ENCODE measurements at regions not wholly inside any gene's neighbourhood (a gene's known extent, or its start where the extent isn't known, plus 50 kb on each side); places are given as distances from the start of the nearest gene placed in this dataset.

GRCh38 chr11:127308291-127308690 is 307.7 kb upstream of the KIRREL3 start (continued):
- no peak for TF ChIP-seq EZH2phosphoT487 (IDR thresholded peaks at IDR 0.05; ENCODE audit: borderline replicate concordance, low read depth)
- TF ChIP-seq FOXM1 (IDR thresholded peaks at IDR 0.05; ENCODE audit: low read depth) = no peak

- Histone ChIP-seq H2AFZ (ENCODE audit: low read depth) (no peak overlapping the region), H3K4me3 (ENCODE audit: low read depth in 2 of 2, low read length in 1 of 2) (no peak overlapping the region), H3K27me3 (ENCODE audit: insufficient read depth) (no peaks in the 10 kb centered on the region), H3K79me2 (ENCODE audit: insufficient read depth) (no peaks in the 10 kb centered on the region), H3K4me1 (ENCODE audit: control insufficient read depth in 1 of 2, insufficient read depth in 2 of 2, low read depth in 1 of 2, low read length in 1 of 2) (no peaks in the 10 kb centered on the region), H3K9me3 (no peaks in the 10 kb centered on the region; the same call in 1 of the 2 replicates), H3K4me2 (no peak overlapping the region), H3K9ac (no peak overlapping the region), H3K27ac (ENCODE audit: low read depth in 2 of 2, low read length in 1 of 2) (no peak overlapping the region), H4K20me1 (ENCODE audit: insufficient read depth) (no peaks in the 10 kb centered on the region), H3F3A (replicated peaks; ENCODE audit: insufficient read depth) (no peaks in the 10 kb centered on the region), H3K9me2 (no peaks in the 10 kb centered on the region), H3K36me3 (replicated peaks in 1 of 2; ENCODE audit: control insufficient read depth in 1 of 2, insufficient read depth in 2 of 2, low read length in 1 of 2) (no peaks in the 10 kb centered on the region)
- TF ChIP-seq EZH2phosphoT487 (IDR thresholded peaks at IDR 0.05; ENCODE audit: borderline replicate concordance, low read depth) (no peak), TAF1 (IDR thresholded peaks at IDR 0.05; ENCODE audit: borderline replicate concordance, low read depth, low read length) (no peak), MEF2A (IDR thresholded peaks at IDR 0.05; ENCODE audit: borderline replicate concordance, low read depth) (no peak), ELF1 (IDR thresholded peaks at IDR 0.05) (no peak), POLR2AphosphoS5 (IDR thresholded peaks at IDR 0.05; ENCODE audit: low read depth, low read length) (no peak), GATA2 (CRISPR knock-in tag; IDR thresholded peaks at IDR 0.05) (no peak), FOXJ3 (CRISPR knock-in tag; IDR thresholded peaks at IDR 0.05) (no peak), RCOR1 (IDR thresholded peaks at IDR 0.05; ENCODE audit: low read length) (no peak), SIN3A (IDR thresholded peaks at IDR 0.05; ENCODE audit: borderline replicate concordance, low read depth, low read length) (no peak), ZBTB33 (IDR thresholded peaks at IDR 0.05; ENCODE audit: borderline replicate concordance, low read depth) (no peak), SMC3 (IDR thresholded peaks at IDR 0.05; ENCODE audit: low read depth, low read length) (no peak), FOSL2 (IDR thresholded peaks at IDR 0.05; ENCODE audit: borderline replicate concordance, low read depth) (no peak)
- CTCF ChIA-PET = interaction anchor here (1.2 kb wide), 1 partner anchor 8 kb away, joined by 3 read pairs; no protein-coding TSS in a partner anchor
- POLR2A ChIA-PET = no interaction called here
- WGBS (ENCODE audit: low lambda C conversion rate) = 5% methylated on average over 5 of the region's 5 CpGs
- no peak for DNase-seq
Measured at GRCh38 chr11:127307700-127308099, 307.1 kb upstream of the KIRREL3 start.

GRCh38 chr11:127304634-127305033 is 304.1 kb upstream of the KIRREL3 start:
- H2AFZ ChIP-seq (ENCODE audit: low read depth) = no peak overlapping the region
- H3K36me3 ChIP-seq (replicated peaks in 1 of 2; ENCODE audit: control insufficient read depth in 1 of 2, insufficient read depth in 2 of 2, low read length in 1 of 2) = no peaks in the 10 kb centered on the region
- H3K4me1 ChIP-seq (ENCODE audit: control insufficient read depth in 1 of 2, insufficient read depth in 2 of 2, low read depth in 1 of 2, low read length in 1 of 2) = no peaks in the 10 kb centered on the region
- no peaks in the 10 kb centered on the region for H3K79me2 ChIP-seq (ENCODE audit: insufficient read depth)
- CTCF ChIA-PET = interaction anchor here (0.7 kb wide), 1 partner anchor 57 kb away, joined by 3 read pairs; no protein-coding TSS in a partner anchor
- H3K4me3 ChIP-seq (ENCODE audit: low read depth in 2 of 2, low read length in 1 of 2) = no peak overlapping the region
- H3K9me2 ChIP-seq = no peaks in the 10 kb centered on the region
- H4K20me1 ChIP-seq (ENCODE audit: insufficient read depth) = no peaks in the 10 kb centered on the region
- WGBS (ENCODE audit: low lambda C conversion rate) = 48% methylated on average over 3 of the region's 3 CpGs
- no peaks in the 10 kb centered on the region for H3K27me3 ChIP-seq (ENCODE audit: insufficient read depth)
- no peaks in the 10 kb centered on the region; the same call in 1 of the 2 replicates for H3K9me3 ChIP-seq
- no peak overlapping the region for H3K9ac ChIP-seq
- H3K4me2 ChIP-seq = no peak overlapping the region
- no peak for DNase-seq
- no peaks in the 10 kb centered on the region for H3F3A ChIP-seq (replicated peaks; ENCODE audit: insufficient read depth)
- POLR2A ChIA-PET = no interaction called here
- no peak overlapping the region for H3K27ac ChIP-seq (ENCODE audit: low read depth in 2 of 2, low read length in 1 of 2)
- TF ChIP-seq TEAD4 (IDR thresholded peaks at IDR 0.05; ENCODE audit: borderline replicate concordance, insufficient read depth) = no peak
- TF ChIP-seq MAX (IDR thresholded peaks at IDR 0.05; ENCODE audit: low read depth) = no peak
- no peak for TF ChIP-seq IRF3 (IDR thresholded peaks at IDR 0.05; ENCODE audit: low read depth, low read length)
- TF ChIP-seq EP300 (IDR thresholded peaks at IDR 0.05; ENCODE audit: borderline replicate concordance in 1 of 2, low read depth in 1 of 2, low read length in 1 of 2) = no peak
- TF ChIP-seq CTCF (IDR thresholded peaks at IDR 0.05) = no peak
- TF ChIP-seq SMC3 (IDR thresholded peaks at IDR 0.05; ENCODE audit: low read depth, low read length) = no peak
- no peak for TF ChIP-seq MXI1 (IDR thresholded peaks at IDR 0.05; ENCODE audit: low read depth, low read length)
- TF ChIP-seq JUND (IDR thresholded peaks at IDR 0.05) = no peak
- no peak for TF ChIP-seq FOXM1 (IDR thresholded peaks at IDR 0.05; ENCODE audit: low read depth)
- TF ChIP-seq CHD2 (IDR thresholded peaks at IDR 0.05; ENCODE audit: low read length, partially characterized antibody) = no peak
- TF ChIP-seq USF1 (IDR thresholded peaks at IDR 0.05; ENCODE audit: borderline replicate concordance, low read depth) = no peak

All from SK-N-SH (cell line).